Skeletal muscle cell (primary cell): ENCODE measurements at regions not wholly inside any gene's neighbourhood (a gene's known extent, or its start where the extent isn't known, plus 50 kb on each side); places are given as distances from the start of the nearest gene placed in this dataset.
"Not testable (repeated sequence)": the region's sequence is repeated elsewhere in the genome, so short reads cannot be mapped to it uniquely, and the experiment has no call there.

Experiments used
- DNase-seq: peaks from one replicate; pipeline ENCODE4 v3.0.0-alpha.2; 2010; ENCODE audit warnings: low read depth
- H3K4me3 ChIP-seq: 2 replicates; pipeline ENCODE4 v1.5.1; 2011; ENCODE audit warnings: low read depth, mild to moderate bottlenecking, control low read depth, low read length, moderate library complexity

DNA sequence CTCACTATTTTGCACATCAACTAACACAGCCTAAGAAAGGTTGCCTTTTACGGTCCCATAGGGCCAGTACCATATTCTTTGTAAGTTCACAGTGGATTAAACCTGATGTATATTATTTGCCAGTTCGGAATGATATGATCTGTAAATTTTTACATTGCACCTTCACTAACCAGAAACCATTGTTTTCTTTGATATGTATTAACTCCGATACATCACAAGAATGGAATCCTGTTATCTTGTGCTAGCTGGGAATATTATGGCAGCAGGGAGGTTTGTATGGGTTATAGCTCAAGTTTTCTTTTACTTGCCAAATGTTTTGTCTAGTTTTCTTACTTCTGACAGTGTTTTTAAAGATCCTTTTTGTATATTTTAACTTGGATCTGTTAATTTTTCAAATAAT is 51.4 kb upstream of the S1PR1 start:
- H3K4me3 ChIP-seq: no peak overlapping the region
- no peak for DNase-seq

DNA sequence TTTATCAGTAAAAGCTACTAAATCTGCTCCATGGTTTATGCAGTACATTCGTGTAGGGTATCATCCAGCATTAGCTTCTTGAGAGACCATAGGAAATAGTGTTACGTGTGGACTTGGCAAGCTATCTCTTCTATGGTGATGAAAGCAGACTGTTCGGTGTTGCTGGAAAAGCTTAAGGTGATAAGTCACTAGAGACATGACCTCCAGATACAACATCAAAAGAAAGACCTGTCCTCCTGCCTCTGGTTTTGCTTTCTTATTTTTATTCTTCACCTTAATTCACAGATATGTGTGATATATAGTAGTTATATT is 53.5 kb upstream of the S1PR1 start:
- no peak for DNase-seq
- no peak overlapping the region for H3K4me3 ChIP-seq

DNA sequence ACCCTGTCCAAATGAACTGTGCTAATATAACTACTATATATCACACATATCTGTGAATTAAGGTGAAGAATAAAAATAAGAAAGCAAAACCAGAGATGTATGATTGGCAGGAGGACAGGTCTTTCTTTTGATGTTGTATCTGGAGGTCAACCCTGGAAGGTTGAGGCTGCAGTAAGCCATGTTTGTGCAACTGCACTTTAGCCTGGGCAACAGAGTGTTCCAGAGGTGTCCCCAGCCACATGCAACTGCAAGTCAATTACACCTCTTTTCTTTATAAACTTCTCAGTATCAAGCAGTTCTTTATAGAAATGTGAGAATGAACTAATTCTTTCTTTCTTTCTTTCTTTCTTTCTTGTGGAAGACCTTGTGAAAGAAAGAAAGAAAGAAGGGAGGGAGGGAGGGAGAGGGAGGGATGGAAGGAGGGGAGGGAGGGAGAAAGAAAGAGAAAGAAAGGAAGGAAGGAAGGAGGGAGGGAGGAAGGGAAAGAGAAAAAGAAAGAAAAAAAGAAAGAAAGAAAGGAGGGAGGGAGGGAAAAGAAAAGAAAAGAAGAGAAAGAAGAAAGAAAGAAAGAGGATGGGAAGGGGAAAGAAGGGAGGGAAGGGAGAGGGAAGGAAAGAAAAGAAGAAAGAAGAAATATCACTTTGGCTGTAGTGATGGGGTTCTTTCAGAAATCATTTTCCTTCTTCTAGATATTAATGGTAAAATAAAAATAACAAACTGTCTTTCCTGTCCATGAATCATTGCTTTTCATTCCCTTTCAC is 54.0 kb upstream of the S1PR1 start:
- no peak for DNase-seq
- no peak overlapping the region for H3K4me3 ChIP-seq

DNA sequence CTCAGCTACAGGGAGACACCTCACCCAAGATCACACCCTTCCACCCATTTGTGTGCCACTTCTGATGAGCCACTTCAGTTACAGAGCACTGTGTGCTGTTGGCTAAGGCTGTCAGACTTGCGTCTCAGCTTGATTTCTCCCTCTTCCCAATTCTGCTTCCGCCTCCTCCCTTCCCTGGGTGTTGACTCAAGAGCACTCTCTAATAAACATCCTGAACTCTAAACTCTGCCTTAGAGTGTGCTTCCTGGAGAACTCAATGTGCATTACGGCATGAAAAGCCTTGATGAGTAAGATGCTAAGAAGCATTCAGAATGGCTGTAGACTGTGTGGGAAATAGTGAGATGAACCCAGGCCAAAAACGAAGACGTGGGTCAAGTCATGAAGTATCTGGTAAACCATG is 54.9 kb upstream of the S1PR1 start:
- DNase-seq: no peak
- H3K4me3 ChIP-seq: no peak overlapping the region

GRCh38 chr1:101178688-101179491 is 57.9 kb upstream of the S1PR1 start:
- H3K4me3 ChIP-seq: no peak overlapping the region
- no peak for DNase-seq

GRCh38 chr1:101178341-101178687 is 58.5 kb upstream of the S1PR1 start:
- no peak for DNase-seq

GRCh38 chr1:101175886-101176285 is 60.9 kb upstream of the S1PR1 start:
- no peak for DNase-seq
- no peak overlapping the region for H3K4me3 ChIP-seq

More at GRCh38 chr1:101178341-101178687, 58.5 kb upstream of the S1PR1 start:
- H3K4me3 ChIP-seq: no peak overlapping the region

DNA sequence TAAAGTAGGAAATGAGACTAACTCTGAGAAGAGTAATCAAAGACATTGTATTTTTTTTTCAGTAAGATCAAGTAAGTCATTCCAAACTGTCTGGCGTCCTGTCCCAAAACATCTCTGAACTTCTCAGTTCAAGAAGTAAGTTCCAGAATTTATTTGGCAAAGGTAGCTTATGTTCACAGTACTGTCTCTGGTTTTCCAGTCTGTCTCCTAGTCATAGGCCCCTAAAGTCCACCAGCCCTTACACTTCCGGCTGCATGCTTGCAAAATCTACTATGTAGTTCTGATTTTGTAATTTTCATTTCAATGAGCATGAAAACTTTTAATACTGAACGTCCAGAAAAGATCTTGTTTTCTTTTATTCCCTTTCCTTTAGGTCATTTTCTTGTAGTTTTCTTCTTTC is 61.4 kb upstream of the S1PR1 start:
- no peak for DNase-seq
- no peak overlapping the region for H3K4me3 ChIP-seq

DNA sequence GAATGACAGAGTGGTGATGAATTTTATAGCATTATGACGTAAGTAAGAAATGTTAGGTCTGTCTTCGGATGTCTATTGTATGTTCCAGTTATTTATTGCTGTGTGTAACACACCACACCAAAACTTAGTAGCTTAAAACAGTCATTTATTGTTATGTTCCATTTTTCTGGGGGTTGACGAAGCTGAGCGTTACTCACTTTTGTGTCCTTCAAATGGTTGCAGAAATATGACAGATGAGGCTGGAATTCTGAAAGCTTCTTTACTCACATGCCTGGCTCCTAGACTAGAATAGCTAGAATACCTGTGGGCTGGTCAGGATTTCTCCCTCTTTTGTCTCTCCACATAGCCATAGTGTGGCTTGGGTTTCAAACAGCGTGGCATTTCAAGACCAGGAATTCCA is 62.1 kb upstream of the S1PR1 start:
- no peak overlapping the region for H3K4me3 ChIP-seq
- DNase-seq: peak; percentile 75

DNA sequence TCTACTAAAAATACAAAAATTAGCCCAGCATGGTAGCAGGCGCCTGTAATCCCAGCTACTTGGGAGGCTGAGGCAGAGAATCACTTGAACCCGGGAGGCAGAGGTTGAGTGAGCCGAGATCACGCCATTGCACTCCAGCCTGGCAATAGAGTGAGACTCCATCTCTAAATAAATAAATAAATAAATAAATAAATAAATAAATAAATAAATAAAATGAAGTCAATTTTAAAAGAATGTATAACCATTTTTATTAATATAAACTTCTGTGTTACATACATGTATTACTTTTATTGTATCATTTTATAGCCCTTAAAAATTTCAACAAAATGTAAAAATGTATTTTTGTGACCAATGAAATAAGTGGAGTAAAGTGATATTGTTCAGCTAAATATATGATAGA is 62.5 kb upstream of the S1PR1 start:
- not testable (repeated sequence) for H3K4me3 ChIP-seq, DNase-seq

GRCh38 chr1:101170506-101171050 is 66.2 kb upstream of the S1PR1 start:
- H3K4me3 ChIP-seq: no peak overlapping the region
- no peak for DNase-seq

DNA sequence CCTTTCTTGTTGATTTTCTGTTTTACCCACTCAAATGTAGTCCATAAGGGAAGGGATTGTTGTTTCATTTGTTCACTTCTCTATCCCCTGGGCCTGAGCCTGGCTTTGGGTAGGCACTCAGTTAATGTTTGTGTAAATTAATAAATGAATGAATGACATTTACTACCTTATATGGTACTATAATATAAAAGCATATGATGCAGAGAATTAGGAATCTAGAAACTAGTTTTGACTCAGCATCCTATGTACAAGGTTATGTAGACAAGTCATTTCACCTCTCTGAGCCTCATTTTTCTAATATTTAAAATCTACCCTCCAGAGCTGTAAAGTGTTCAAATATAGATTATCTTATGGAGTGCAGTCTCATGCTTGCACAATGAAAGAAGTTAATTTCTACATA is 68.9 kb upstream of the S1PR1 start:
- no peak for DNase-seq

GRCh38 chr1:101166583-101167120 is 70.2 kb upstream of the S1PR1 start:
- no peak for DNase-seq
- no peak overlapping the region for H3K4me3 ChIP-seq

More for the DNA sequence above, 68.9 kb upstream of the S1PR1 start:
- H3K4me3 ChIP-seq: no peak overlapping the region

- DNase-seq: no peak
- H3K4me3 ChIP-seq: no peak overlapping the region
Observed at GRCh38 chr1:101165954-101166353, 70.9 kb upstream of the S1PR1 start.

DNA sequence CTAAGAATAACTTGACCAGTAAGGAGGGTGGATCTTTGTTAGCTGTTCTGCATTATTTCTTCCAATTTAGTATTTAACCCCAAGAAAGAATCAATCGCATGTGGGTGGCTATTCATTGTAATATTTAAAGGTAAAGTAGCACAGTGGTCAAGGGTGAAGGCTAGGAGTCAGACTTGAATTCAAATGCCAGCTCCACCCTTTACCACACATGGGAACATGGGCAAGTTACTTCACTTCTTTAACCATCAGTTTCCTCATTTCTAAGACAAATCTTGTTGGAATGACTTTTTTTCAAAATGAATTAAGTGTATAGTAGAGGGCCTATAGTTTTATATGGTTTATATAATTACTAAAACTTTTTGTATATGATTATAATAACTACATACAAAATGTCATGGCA is 71.3 kb upstream of the S1PR1 start:
- DNase-seq: no peak
- H3K4me3 ChIP-seq: no peak overlapping the region

DNA sequence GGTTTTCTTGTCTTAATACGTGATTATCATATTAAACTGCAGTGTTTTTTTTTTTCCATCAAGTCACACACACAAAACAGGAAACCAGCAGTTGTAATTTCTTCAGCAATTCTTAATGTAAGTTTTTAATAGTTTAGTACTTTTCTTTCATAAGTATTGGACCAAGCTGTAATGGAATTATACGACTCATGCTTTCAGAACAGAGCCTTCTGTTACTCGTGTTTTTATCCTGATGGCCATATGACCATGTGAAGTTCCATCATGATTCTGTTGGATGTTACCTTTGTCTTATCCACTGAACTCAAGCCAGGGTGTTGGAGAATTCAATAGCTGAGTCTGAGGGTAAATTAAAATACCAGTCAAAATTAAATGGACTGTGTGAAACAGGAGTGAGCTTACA is 72.0 kb upstream of the S1PR1 start:
- DNase-seq: no peak

DNA sequence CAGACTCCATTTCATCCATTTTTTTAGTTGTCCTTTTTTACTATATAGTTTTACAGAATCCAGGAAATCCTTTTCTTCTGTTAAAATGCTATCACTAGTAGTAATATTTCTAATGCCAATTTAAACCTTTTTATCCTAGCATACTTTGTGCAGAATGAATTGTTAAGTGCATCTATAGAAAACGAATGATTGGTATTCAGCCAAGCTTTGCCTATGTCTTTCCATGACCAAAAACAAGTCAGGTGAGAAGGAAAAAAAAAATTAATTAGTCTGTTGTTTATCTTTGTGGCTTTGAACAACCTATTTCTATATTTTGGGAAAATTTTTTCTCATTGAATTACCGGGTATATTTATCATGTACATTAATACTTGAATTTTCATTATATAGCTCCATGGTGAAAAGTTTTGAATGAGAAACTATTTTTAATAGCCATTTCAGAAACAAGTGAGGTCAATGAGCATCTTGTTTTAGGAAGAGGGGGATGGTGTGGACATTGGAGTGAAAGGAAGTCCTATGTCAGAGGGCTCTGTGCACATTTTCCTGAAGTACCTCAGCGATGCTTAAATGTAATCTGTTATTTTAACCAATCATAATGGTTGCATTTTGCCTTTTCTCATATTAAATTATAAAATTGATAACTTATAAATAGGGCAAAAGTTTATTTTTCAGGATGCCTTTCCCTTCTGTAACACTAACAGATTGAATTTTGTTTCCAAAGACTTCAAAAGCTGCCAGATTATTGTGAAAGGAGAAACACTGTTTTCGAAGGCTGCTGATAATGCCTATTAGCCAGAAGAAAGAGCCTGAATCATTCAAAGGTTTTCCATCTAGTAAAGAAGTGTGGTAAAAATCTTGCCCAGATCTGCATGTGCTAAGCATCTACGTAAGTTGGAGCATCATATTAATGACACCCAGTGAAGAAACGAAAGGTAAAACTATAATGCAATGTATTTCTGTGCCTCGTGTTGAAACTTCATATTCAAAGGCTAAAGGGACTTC is 73.8 kb upstream of the S1PR1 start:
- DNase-seq: no peak

More for the DNA sequence above, 72.0 kb upstream of the S1PR1 start:
- no peak overlapping the region for H3K4me3 ChIP-seq

GRCh38 chr1:101162300-101162699 is 74.5 kb upstream of the S1PR1 start:
- DNase-seq: no peak
- H3K4me3 ChIP-seq: no peak overlapping the region

More for the DNA sequence above, 73.8 kb upstream of the S1PR1 start:
- H3K4me3 ChIP-seq: no peak overlapping the region

DNA sequence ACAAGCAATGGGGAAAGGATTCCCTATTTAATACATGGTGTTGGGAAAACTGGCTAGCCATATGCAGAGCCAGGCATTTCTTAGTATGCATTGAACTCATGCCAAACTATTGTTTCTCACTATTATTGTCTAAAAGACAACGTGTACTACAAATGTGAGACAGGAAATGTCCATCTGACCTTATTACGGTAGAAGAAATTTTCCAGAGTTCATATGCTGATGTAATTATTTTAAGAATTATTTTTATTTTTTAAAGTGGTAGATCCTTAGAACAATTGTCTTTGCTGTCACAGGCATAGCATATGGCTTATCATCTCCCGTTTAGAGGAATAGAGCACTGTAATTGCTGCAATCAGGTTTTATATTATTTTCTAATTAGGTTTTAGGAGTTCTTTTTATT is 75.2 kb upstream of the S1PR1 start:
- DNase-seq: no peak
- H3K4me3 ChIP-seq: no peak overlapping the region
